ENCODE measurements at regions not wholly inside any gene's neighbourhood (a gene's known extent, or its start where the extent isn't known, plus 50 kb on each side); places are given as distances from the start of the nearest gene placed in this dataset.
"Not testable (repeated sequence)": the region's sequence is repeated elsewhere in the genome, so short reads cannot be mapped to it uniquely, and the experiment has no call there.

DNA sequence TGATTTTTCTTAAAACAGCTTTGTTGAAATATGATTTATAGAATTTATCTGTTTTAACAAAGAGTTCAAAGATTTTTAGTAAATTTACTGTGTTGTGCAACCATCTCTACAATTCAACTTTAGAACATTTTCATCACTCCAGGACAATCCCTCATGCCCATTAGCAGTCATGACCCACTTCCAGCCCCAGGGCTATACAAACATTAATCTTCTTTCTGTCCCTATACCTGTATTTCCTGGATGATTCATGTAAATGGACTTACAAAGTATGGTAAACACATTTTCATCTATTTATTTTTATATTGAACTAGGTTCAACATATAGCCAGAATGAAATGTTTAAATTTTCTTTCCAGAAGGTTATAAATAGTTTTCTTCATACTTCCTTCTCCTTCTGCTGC, 127.8 kb upstream of the CCDC180 start:
- TF ChIP-seq, protein P1, sequence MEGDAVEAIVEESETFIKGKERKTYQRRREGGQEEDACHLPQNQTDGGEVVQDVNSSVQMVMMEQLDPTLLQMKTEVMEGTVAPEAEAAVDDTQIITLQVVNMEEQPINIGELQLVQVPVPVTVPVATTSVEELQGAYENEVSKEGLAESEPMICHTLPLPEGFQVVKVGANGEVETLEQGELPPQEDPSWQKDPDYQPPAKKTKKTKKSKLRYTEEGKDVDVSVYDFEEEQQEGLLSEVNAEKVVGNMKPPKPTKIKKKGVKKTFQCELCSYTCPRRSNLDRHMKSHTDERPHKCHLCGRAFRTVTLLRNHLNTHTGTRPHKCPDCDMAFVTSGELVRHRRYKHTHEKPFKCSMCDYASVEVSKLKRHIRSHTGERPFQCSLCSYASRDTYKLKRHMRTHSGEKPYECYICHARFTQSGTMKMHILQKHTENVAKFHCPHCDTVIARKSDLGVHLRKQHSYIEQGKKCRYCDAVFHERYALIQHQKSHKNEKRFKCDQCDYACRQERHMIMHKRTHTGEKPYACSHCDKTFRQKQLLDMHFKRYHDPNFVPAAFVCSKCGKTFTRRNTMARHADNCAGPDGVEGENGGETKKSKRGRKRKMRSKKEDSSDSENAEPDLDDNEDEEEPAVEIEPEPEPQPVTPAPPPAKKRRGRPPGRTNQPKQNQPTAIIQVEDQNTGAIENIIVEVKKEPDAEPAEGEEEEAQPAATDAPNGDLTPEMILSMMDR (IDR thresholded peaks at IDR 0.05; ENCODE audit: control insufficient read depth, insufficient read depth, low read depth, low read length, missing control alignments): no peak
- DNase-seq (ENCODE audit: low read depth): no peak

DNA sequence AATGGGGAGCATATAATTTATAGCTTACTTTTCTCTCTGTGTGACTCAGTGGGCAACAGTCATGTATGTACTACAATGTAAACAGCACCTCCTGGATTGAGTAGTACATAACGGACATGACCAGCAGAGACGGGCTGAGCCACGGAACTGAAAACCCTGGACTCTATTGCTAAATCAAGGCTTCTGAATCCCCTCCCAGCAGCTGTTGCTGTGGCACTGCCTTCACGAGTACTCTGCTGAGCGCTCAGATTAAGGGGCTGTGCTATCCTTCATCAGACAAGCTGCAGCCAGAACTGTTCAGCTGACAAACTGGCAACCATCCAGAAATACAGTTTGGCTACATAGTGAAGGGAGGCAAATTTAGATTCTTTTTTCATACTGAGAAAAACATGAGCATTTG, 131.3 kb upstream of the CCDC180 start:
- no peak for DNase-seq (ENCODE audit: low read depth)
- no peak overlapping the region for H3K4me3 ChIP-seq (ENCODE audit: control insufficient read depth, low read depth, low read length)
- TF ChIP-seq, protein P1 (IDR thresholded peaks at IDR 0.05; ENCODE audit: control insufficient read depth, insufficient read depth, low read depth, low read length, missing control alignments): no peak

More for the DNA sequence above, 127.8 kb upstream of the CCDC180 start:
- no peak overlapping the region for H3K4me3 ChIP-seq (ENCODE audit: control insufficient read depth, low read depth, low read length)

- DNase-seq (ENCODE audit: low read depth); H3K4me3 ChIP-seq (ENCODE audit: control insufficient read depth, low read depth, low read length): not testable (repeated sequence)
Measured at GRCh38 chr9:97168174-97168573, 129.2 kb upstream of the CTSV start.

DNA sequence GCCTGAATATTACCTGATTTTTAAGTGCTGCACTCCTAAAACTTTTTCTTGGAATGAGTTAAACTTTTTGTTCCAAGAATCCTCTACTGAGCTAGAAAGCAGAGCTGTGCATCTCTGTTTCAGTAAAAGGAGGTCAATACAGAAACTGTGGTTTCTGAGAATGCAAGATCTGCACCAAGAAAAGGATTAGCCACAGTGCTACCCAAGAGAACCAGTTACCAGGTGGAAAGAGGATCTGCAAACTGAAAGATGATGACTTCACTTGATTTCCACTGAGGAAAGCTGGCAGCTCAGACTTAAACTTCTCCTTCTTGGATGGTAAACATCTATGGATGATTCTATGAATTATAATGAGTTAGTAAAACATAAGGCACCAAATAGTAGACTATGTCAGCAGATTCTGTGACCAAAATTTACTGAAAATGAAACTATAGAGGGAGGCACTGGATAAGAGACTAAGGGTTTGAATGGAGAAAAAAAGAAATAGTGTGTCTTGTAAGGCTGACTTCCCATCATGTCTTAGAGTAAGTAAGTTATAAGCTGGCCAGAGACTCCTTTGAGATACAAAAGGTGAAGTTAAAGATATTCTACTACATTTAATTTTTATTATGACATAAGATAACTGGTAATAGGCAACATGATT, 127.7 kb upstream of the CTSV start:
- DNase-seq (ENCODE audit: low read depth); H3K4me3 ChIP-seq (ENCODE audit: control insufficient read depth, low read depth, low read length): not testable (repeated sequence)

DNA sequence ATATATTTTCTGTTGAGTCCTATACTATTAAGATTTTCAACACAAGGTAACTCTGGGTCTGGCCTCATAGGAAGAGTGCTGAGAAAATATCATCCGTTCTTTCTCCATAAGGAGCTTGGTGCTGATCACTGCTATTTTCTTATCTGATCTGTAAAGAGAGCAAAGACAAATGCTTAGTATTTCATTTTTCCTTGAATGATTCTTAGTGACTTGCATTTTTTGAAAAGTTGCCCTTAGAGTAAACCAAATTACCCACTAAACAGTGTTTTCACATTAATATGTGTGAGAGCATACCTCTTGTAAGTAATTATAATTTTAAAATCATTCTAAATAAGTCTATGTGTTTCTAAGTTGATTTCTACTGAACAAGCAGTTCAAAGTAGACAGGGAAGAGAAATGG, 121.3 kb upstream of the CTSV start:
- DNase-seq (ENCODE audit: low read depth): no peak
- H3K4me3 ChIP-seq (ENCODE audit: control insufficient read depth, low read depth, low read length): no peak overlapping the region
- TF ChIP-seq, protein P1 (IDR thresholded peaks at IDR 0.05; ENCODE audit: control insufficient read depth, insufficient read depth, low read depth, low read length, missing control alignments): no peak

DNA sequence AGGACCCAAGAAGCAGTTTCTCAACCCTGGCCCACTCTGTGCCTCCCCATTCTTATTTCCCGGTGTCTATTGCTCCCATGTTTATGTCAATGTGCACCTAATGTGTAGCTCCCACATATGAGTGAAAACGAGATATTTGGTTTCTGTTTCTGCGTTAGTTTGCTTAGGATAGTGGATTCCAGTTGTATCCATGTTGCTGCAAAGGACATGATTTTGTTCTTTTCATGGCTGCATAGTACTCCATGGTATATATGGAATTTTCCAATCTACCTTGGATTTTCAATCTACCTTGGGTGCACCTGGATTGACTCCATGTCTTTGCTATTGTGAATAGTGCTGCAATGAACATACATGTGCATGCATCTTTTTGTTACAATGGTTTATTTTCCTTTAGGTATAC, 119.8 kb upstream of the CTSV start:
- DNase-seq (ENCODE audit: low read depth); H3K4me3 ChIP-seq (ENCODE audit: control insufficient read depth, low read depth, low read length): not testable (repeated sequence)

- H3K4me3 ChIP-seq (ENCODE audit: control insufficient read depth, low read depth, low read length); DNase-seq (ENCODE audit: low read depth): not testable (repeated sequence)
Measured at GRCh38 chr9:97155441-97155840, 116.5 kb upstream of the CTSV start.

DNA sequence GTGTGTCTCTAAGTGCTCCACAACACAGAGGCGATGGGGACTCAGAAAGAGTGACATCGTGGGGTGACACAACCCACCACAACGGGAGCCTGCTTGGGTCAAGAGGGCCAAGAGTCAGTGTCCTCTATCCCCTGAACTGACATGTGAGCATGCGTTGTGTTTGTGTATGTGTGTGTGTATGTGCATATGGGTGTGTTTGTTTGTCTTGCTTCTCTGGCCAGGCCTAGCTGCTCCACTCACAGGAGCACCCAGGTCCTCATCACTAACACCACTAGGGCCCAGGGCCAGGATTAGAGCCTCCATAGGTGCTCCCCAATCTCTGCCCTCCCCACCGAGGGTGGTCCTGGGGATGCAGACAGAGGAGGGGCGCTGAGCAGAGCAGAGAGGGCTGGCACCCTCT, 115.0 kb upstream of the CTSV start:
- TF ChIP-seq, protein P1 (IDR thresholded peaks at IDR 0.05; ENCODE audit: control insufficient read depth, insufficient read depth, low read depth, low read length, missing control alignments): no peak

GRCh38 chr9:97153160-97153559, 114.2 kb upstream of the CTSV start:
- H3K4me3 ChIP-seq (ENCODE audit: control insufficient read depth, low read depth, low read length); DNase-seq (ENCODE audit: low read depth): not testable (repeated sequence)

More for the DNA sequence above, 115.0 kb upstream of the CTSV start:
- no peak for DNase-seq (ENCODE audit: low read depth)
- H3K4me3 ChIP-seq (ENCODE audit: control insufficient read depth, low read depth, low read length): no peak overlapping the region

- DNase-seq (ENCODE audit: low read depth); H3K4me3 ChIP-seq (ENCODE audit: control insufficient read depth, low read depth, low read length): not testable (repeated sequence)
Measured at GRCh38 chr9:97150471-97150870, 111.5 kb upstream of the CTSV start.

DNA sequence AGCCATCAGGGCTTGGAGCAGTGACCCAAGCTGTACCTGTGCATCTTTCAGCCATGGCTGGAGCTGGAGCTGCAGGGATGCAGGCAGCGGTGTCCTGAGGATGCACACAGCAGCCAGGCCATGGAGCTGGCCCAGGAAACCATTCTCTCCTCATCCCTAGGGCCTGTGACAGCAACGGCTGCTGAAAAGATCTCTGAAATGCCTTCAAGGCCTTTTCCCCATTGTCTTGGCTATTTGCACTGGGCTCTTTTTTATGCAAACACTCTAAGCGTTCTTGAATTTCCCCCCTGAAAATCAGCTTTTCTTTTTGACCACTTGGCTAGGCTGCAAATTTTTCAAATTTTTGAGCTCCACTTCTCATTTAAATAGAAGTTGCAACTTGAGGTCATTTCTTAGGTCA, 109.5 kb upstream of the CTSV start:
- H3K4me3 ChIP-seq (ENCODE audit: control insufficient read depth, low read depth, low read length); DNase-seq (ENCODE audit: low read depth): not testable (repeated sequence)

GRCh38 chr9:97145680-97146079, 106.7 kb upstream of the CTSV start:
- H3K4me3 ChIP-seq (ENCODE audit: control insufficient read depth, low read depth, low read length); DNase-seq (ENCODE audit: low read depth): not testable (repeated sequence)

Measured in AG09309 (cell line).